K562 (cell line): ENCODE measurements at regions not wholly inside any gene's neighbourhood (a gene's known extent, or its start where the extent isn't known, plus 50 kb on each side); places are given as distances from the start of the nearest gene placed in this dataset.
A peak's percentile ranks its signal among the peaks of the same experiment; 100 is the strongest.

Experiments used
- ADNP ChIP-seq: fragments of 200-800 bp; sonication (Bioruptor generic); IDR thresholded peaks from 2 replicates; pipeline ENCODE4 v1.6.1; 2016; ENCODE audit warnings: missing genetic modification characterization, missing compliant biosample characterization
- ARID1B ChIP-seq: fragments of 450-650 bp; IDR thresholded peaks from 2 replicates; pipeline ENCODE4 v1.6.1; 2016; ENCODE audit warnings: antibody characterized with exemption, mild to moderate bottlenecking, inconsistent platforms
- FOSL1 ChIP-seq: fragments of 200-800 bp; sonication (Bioruptor generic); conservative IDR thresholded peaks from 2 replicates; pipeline ENCODE4 v1.6.1; 2016; ENCODE audit warnings: missing genetic modification characterization, missing compliant biosample characterization
- GMEB1 ChIP-seq: fragments of 250-450 bp; sonication (Bioruptor Pico); IDR thresholded peaks from 2 replicates; pipeline ENCODE4 v1.4.0; 2020; ENCODE audit warnings: mild to moderate bottlenecking
- MEF2D ChIP-seq: conservative IDR thresholded peaks from 2 replicates; pipeline ENCODE4 v1.6.1; 2016; ENCODE audit warnings: low read depth, missing genetic modification characterization, missing compliant biosample characterization
- MIER1 ChIP-seq: fragments of 450-650 bp; IDR thresholded peaks from 2 replicates; pipeline ENCODE4 v1.6.1; 2016; ENCODE audit warnings: antibody characterized with exemption, mild to moderate bottlenecking, low read depth
- MTF1 ChIP-seq: fragments of 250-450 bp; sonication (Bioruptor Pico); IDR thresholded peaks from 2 replicates; pipeline ENCODE4 v1.9.0; 2021; ENCODE audit warnings: moderate library complexity, mild to moderate bottlenecking, inconsistent platforms, borderline replicate concordance
- SRSF7 ChIP-seq: fragments of 200-400 bp; formaldehyde crosslinking; optimal IDR thresholded peaks from 2 replicates; pipeline ENCODE3; 2017; ENCODE audit warnings: mild to moderate bottlenecking, low read depth, low read length
- TEAD1 ChIP-seq, 2 experiments: fragments of 450-650 bp in 1 of 2; sonication (generic) in 1 of 2; formaldehyde crosslinking; IDR thresholded peaks; 2 replicates each; pipeline versions ENCODE4 v1.4.0 to v1.8.0; 2020 to 2022; ENCODE audit warnings: mild to moderate bottlenecking in 2 of 2, missing genetic modification reagents in 1 of 2
- THRB ChIP-seq: fragments of 450-650 bp; formaldehyde crosslinking; conservative IDR thresholded peaks from 2 replicates; pipeline ENCODE4 v1.4.0; 2022; ENCODE audit warnings: mild to moderate bottlenecking, missing genetic modification characterization
- YY1 ChIP-seq, 3 experiments: IDR thresholded peaks; 2 replicates each; pipeline ENCODE4 v1.6.1; 2011; ENCODE audit warnings: low read length in 2 of 3, mild to moderate bottlenecking in 2 of 3, moderate library complexity in 2 of 3, borderline replicate concordance in 1 of 3, control low read depth in 1 of 3, low read depth in 1 of 3; ENCODE audit not compliant: insufficient read depth in 3 of 3, insufficient replicate concordance in 2 of 3, control insufficient read depth in 1 of 3, insufficient read length in 1 of 3; ENCODE audit errors: extremely low read depth in 1 of 3
- ZC3H4 ChIP-seq: sonication (generic); formaldehyde crosslinking; IDR thresholded peaks from 2 replicates; pipeline ENCODE4 v1.9.0; 2021; ENCODE audit warnings: missing genetic modification reagents, borderline replicate concordance
- ZEB2 ChIP-seq: fragments of 450-650 bp; IDR thresholded peaks from 2 replicates; pipeline ENCODE4 v1.6.1; 2016
- ZNF586 ChIP-seq: fragments of 450-650 bp; formaldehyde crosslinking; conservative IDR thresholded peaks from 2 replicates; pipeline ENCODE4 v1.4.0; 2020; ENCODE audit warnings: mild to moderate bottlenecking, moderate library complexity
- ZNF668 ChIP-seq: fragments of 250-450 bp; sonication (Bioruptor Pico); IDR thresholded peaks from 2 replicates; pipeline ENCODE4 v1.8.0; 2022; ENCODE audit warnings: mild to moderate bottlenecking, inconsistent platforms
- TF ChIP-seq, protein P1 (sequence below): fragments of 250-450 bp; sonication (Bioruptor Pico); IDR thresholded peaks from 2 replicates; pipeline ENCODE4 v1.5.0; 2021; ENCODE audit warnings: mild to moderate bottlenecking, moderate library complexity
- TF ChIP-seq, protein P2 (sequence below): fragments of 450-650 bp; conservative IDR thresholded peaks from 2 replicates; pipeline ENCODE4 v1.6.1; 2016; ENCODE audit warnings: missing genetic modification characterization, low read depth, mild to moderate bottlenecking, control low read depth, missing compliant biosample characterization

DNA sequence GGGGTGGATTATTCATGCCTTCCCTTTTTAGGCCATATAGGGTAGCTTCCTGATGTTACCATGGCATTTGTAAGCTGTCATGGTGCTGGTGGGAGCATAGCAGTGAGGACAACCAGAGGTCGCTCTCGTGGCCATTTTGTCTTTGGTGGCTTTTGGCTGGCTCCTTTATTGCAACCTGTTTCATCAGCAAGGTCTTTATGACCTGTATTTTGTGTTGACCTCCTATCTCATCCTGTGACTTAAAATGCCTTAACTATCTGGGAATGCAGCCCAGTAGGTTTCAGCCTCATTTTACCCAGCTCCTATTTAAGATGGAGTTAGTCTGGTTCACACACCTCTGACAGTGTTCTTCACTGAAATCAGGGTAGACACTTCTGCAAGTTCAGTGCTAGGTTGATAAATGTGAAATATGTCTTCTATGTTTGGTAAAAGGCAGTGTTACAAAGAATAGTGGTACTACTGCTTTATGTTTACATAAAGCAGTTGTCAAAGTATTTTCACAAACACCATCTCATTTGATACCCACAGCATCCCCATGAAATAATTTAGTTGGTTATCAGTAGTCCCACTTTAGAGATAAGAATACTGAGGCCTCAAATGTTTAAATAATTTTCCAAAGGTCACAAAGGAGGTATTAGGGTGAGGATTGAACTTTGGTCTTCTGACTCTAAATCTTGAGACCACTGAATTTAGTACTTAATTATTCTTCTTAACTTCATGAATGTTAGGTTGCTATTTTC, 77.1 kb upstream of the C4orf54 start (continued):
- TF ChIP-seq, protein P1, sequence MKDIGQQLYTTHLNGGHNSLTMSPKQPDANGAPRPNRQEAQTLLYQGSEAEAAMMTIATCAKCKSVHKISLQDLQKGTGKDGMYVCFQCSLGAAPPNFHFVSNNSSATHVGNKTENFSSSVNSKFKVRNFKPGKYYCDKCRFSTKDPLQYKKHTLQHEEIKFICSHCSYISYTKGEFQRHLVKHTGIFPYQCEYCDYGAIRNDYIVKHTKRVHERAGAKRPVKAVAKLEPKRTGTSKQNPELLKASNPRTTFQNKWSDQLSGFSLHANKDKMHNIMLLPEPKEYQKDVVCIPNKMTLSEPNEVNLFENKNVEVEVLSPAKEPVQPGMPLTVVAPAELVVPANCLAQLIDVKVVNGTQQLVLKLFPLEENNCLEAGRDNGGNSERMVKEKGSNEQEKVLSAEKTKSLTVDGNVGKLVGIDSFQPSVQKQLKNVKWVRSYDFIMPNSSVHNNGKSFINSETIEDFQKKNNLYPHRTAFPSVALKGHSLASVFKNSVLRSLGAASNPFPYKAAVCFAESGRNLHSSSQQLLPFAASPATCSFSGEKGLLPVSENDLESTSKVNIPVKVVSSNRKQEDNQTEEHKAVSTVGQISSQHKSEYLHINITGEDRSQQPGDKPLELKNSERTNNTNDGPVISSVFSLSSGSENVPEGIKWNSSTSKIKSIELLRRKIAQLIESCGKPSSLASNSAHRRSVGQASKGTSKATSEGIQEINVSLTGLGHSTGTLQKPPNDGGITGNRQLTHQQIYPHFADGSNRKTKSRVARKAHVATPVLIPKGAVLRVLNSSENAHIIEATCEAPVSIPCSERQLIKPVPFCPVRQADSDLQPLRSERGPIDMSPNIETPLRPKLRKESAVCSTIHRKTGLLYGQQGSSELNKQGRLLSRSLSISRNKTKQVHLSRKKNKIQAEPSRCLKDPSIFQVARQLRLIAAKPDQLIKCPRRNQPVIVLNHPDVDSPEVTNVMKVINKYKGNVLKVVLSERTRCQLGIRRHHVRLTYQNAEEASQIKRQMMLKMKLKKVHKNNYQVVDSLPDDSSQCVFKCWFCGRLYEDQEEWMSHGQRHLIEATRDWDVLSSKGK (CRISPR knock-in tag) = no peak
- peak; percentile 52; the same call in 1 of the 2 replicates for TF ChIP-seq GMEB1 (CRISPR knock-in tag)
- peak in 1 of 2 experiments; percentile 96; a peak in 2 of 4 replicates for TF ChIP-seq TEAD1 (CRISPR knock-in tag; IDR thresholded peaks at IDR 0.05)
- no peak for TF ChIP-seq MTF1 (CRISPR knock-in tag)
- peak; percentile 94; the same call in 1 of the 2 replicates for TF ChIP-seq THRB (CRISPR knock-in tag)
- TF ChIP-seq ADNP (tag) = no peak
- TF ChIP-seq ZNF586 (CRISPR knock-in tag) = no peak
- no peak for TF ChIP-seq SRSF7
- peak; percentile 94 for TF ChIP-seq MEF2D (tag)
- TF ChIP-seq, protein P2, sequence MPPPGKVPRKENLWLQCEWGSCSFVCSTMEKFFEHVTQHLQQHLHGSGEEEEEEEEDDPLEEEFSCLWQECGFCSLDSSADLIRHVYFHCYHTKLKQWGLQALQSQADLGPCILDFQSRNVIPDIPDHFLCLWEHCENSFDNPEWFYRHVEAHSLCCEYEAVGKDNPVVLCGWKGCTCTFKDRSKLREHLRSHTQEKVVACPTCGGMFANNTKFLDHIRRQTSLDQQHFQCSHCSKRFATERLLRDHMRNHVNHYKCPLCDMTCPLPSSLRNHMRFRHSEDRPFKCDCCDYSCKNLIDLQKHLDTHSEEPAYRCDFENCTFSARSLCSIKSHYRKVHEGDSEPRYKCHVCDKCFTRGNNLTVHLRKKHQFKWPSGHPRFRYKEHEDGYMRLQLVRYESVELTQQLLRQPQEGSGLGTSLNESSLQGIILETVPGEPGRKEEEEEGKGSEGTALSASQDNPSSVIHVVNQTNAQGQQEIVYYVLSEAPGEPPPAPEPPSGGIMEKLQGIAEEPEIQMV (tag) = peak; percentile 83
- no peak for TF ChIP-seq ZC3H4 (CRISPR knock-in tag)
- TF ChIP-seq ZNF668 (CRISPR knock-in tag) = peak; percentile 97
- TF ChIP-seq ARID1B = no peak; the same call in 1 of the 2 replicates
- no peak for TF ChIP-seq MIER1
- TF ChIP-seq ZEB2 = no peak
- TF ChIP-seq YY1 (IDR thresholded peaks at IDR 0.05; ENCODE audit: borderline replicate concordance in 1 of 3, control insufficient read depth in 1 of 3, extremely low read depth in 1 of 3, insufficient read depth in 3 of 3, insufficient read length in 1 of 3, insufficient replicate concordance in 2 of 3, low read depth in 1 of 3, low read length in 2 of 3) = no peak
- no peak for TF ChIP-seq FOSL1 (tag)
